ENCODE measurements at regions not wholly inside any gene's neighbourhood (a gene's known extent, or its start where the extent isn't known, plus 50 kb on each side); places are given as distances from the start of the nearest gene placed in this dataset.
A peak's percentile ranks its signal among the peaks of the same experiment; 100 is the strongest.

DNA sequence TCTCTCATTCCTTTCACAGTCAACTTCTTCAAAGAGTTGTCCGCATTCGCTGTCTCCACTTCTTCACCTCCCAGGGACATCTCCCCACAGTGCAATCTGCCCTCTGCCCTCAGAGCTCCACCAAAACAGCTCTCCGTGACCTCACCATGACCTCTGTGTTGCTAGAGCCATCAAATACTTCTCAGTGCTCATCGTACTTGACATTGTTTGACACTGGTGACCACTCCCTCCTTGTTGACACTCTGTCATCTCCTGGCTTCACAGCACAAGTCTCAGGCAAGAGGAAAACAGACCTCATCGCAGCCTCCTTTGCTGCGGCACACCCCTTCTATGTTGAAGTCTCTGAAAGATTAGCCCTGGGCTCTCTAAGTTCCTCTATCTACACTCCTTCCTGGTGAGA, 90.5 kb upstream of the CCDC160 start:
- 73 to 81% methylated on average over 6 of the region's 6 CpGs for WGBS, 2 donors
- no peak overlapping the region for H3K27ac ChIP-seq (ENCODE audit: low read depth in 1 of 2, low read length in 1 of 2)

DNA sequence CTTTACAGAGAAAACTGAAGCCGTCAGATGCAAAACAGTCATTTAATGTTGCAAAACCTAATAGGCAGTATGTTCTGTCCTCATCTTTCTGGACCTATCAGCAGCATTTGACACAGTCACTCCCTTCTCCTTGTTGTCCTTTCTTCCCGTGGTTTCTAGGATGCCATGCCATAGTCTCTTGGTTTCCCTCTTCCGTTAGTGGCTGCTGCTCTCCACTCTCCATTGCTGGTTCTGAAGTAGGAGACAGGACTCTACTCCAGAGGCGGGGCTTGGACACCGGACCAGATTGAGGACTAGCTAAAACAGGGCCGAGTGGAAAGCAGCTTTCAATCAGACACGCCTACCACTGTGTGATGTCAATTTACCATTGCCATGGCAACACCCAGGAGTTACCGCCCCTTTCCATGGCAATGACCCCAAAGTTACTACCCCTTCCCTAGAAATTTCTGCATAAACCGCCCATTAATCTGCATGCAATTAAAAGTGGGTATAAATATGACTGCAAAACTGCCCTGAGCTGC, 88.8 kb upstream of the CCDC160 start:
- no peaks in the 10 kb centered on the region for H3K9me3 ChIP-seq (ENCODE audit: control insufficient read depth in 4 of 4, insufficient read depth in 3 of 4, low read length in 3 of 4)
- DNase-seq (peak; percentile 54 to 68 (median 61)), ATAC-seq (ENCODE audit: insufficient read depth, low FRiP score) (no peak)
- 64 to 81% methylated on average over 9 of the region's 9 CpGs for WGBS, 2 donors
- peaks cover 0 to 19% (median 0%) of the 10 kb centered on the region in 5 donors for H3K4me1 ChIP-seq (ENCODE audit: control insufficient read depth in 5 of 5, insufficient read depth in 5 of 5, low read length in 5 of 5)
- H3K27me3 ChIP-seq (ENCODE audit: control insufficient read depth in 3 of 3, insufficient read depth in 3 of 3, low read length in 2 of 3): peaks cover 0 to 10% (median 0%) of the 10 kb centered on the region in 3 donors
- H3K27ac ChIP-seq (ENCODE audit: low read depth in 1 of 2, low read length in 1 of 2): no peak overlapping the region
- no peaks in the 10 kb centered on the region for H3K36me3 ChIP-seq (ENCODE audit: control insufficient read depth in 4 of 4, insufficient read depth in 4 of 4, low read length in 4 of 4)
- H3K9ac ChIP-seq (ENCODE audit: insufficient read depth in 1 of 2, low read length in 2 of 2): peak overlapping the region in 1 of 2 donors; percentile 67
- TF ChIP-seq, protein P1, sequence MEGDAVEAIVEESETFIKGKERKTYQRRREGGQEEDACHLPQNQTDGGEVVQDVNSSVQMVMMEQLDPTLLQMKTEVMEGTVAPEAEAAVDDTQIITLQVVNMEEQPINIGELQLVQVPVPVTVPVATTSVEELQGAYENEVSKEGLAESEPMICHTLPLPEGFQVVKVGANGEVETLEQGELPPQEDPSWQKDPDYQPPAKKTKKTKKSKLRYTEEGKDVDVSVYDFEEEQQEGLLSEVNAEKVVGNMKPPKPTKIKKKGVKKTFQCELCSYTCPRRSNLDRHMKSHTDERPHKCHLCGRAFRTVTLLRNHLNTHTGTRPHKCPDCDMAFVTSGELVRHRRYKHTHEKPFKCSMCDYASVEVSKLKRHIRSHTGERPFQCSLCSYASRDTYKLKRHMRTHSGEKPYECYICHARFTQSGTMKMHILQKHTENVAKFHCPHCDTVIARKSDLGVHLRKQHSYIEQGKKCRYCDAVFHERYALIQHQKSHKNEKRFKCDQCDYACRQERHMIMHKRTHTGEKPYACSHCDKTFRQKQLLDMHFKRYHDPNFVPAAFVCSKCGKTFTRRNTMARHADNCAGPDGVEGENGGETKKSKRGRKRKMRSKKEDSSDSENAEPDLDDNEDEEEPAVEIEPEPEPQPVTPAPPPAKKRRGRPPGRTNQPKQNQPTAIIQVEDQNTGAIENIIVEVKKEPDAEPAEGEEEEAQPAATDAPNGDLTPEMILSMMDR (IDR thresholded peaks at IDR 0.05; ENCODE audit: control extremely low read depth, extremely low read depth): no peak
- H3K4me3 ChIP-seq: no peak overlapping the region

More for the DNA sequence above, 90.5 kb upstream of the CCDC160 start:
- H3K4me1 ChIP-seq (ENCODE audit: control insufficient read depth in 5 of 5, insufficient read depth in 5 of 5, low read length in 5 of 5): peaks cover 0 to 19% (median 0%) of the 10 kb centered on the region in 5 donors
- TF ChIP-seq, protein P1 (IDR thresholded peaks at IDR 0.05; ENCODE audit: control extremely low read depth, extremely low read depth): no peak
- peaks cover 0 to 7% (median 0%) of the 10 kb centered on the region in 3 donors for H3K27me3 ChIP-seq (ENCODE audit: control insufficient read depth in 3 of 3, insufficient read depth in 3 of 3, low read length in 2 of 3)
- H3K9me3 ChIP-seq (ENCODE audit: control insufficient read depth in 4 of 4, insufficient read depth in 3 of 4, low read length in 3 of 4): no peaks in the 10 kb centered on the region
- ATAC-seq (ENCODE audit: insufficient read depth, low FRiP score) (no peak), DNase-seq (no peak)
- no peak overlapping the region for H3K4me3 ChIP-seq
- no peaks in the 10 kb centered on the region for H3K36me3 ChIP-seq (ENCODE audit: control insufficient read depth in 4 of 4, insufficient read depth in 4 of 4, low read length in 4 of 4)
- no peak overlapping the region for H3K9ac ChIP-seq (ENCODE audit: insufficient read depth in 1 of 2, low read length in 2 of 2)

DNA sequence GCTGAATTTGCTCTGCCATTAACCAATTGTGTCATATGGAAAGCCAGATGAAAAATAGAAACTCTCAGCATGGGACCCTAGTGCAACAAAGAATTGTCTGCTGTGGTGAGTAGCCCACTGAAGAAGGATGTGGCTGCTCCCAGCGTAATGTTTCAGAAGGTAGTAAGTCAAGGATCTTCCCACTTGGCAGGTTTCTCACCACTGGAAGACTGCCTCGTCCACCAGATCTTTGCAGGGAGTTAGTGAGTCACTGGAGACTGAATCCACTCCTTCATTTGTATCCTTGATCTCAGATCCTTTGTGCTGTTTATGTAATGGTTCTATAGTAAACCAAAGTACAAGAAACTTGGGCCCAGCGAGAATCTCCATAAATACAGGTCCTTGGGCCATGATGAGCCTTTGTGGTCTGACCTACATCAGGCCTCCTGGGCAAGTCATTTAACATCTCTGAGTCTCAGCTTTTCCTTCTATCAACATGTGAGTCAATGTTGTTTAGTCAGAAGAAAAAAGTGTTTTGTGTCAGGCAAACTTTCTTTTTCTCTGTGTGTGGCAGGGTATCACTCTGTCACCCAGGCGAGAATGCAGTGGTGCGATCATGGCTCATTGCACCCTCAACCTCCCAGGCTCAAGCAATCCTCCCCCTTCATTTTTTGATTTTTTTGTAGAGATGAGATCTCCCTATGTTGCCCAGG, 78.0 kb upstream of the CCDC160 start:
- WGBS, 2 donors: 80 to 99% methylated on average over 5 of the region's 5 CpGs
- Histone ChIP-seq H3K9ac (ENCODE audit: insufficient read depth in 1 of 2, low read length in 2 of 2) (no peak overlapping the region), H3K27ac (ENCODE audit: low read depth in 1 of 2, low read length in 1 of 2) (no peak overlapping the region), H3K9me3 (ENCODE audit: control insufficient read depth in 4 of 4, insufficient read depth in 3 of 4, low read length in 3 of 4) (no peaks in the 10 kb centered on the region), H3K36me3 (ENCODE audit: control insufficient read depth in 4 of 4, insufficient read depth in 4 of 4, low read length in 4 of 4) (no peaks in the 10 kb centered on the region), H3K4me3 (no peak overlapping the region), H3K27me3 (ENCODE audit: control insufficient read depth in 3 of 3, insufficient read depth in 3 of 3, low read length in 2 of 3) (peaks cover 4 to 10% (median 6%) of the 10 kb centered on the region in 3 donors), H3K4me1 (ENCODE audit: control insufficient read depth in 5 of 5, insufficient read depth in 5 of 5, low read length in 5 of 5) (no peaks in the 10 kb centered on the region)
- TF ChIP-seq, protein P1 (IDR thresholded peaks at IDR 0.05; ENCODE audit: control extremely low read depth, extremely low read depth): no peak
- no peak for DNase-seq
- no peak for ATAC-seq (ENCODE audit: insufficient read depth, low FRiP score)
